RWPE2 (cell line): ENCODE measurements at regions not wholly inside any gene's neighbourhood (a gene's known extent, or its start where the extent isn't known, plus 50 kb on each side); places are given as distances from the start of the nearest gene placed in this dataset.

Source experiments
- ATAC-seq: fragments of 200-7000 bp; cut with Tn5 transposase; 3 replicates; pipeline ENCODE4 v1.9.1; 2021; ENCODE audit warnings: low read depth
- DNase-seq: peaks from one replicate; pipeline ENCODE4 v3.0.0-alpha.2; 2020; ENCODE audit warnings: low spot score
- H3K27ac ChIP-seq: fragments of 450-650 bp; 2 replicates; pipeline ENCODE4 v1.5.1; 2017; ENCODE audit warnings: mild to moderate bottlenecking; ENCODE audit not compliant: poor library complexity, severe bottlenecking
- H3K27me3 ChIP-seq: fragments of 250-450 bp; sonication (Bioruptor Pico); 2 replicates; pipeline ENCODE4 v1.5.1; 2021; ENCODE audit warnings: mild to moderate bottlenecking, moderate library complexity; ENCODE audit not compliant: insufficient read depth, poor library complexity, severe bottlenecking
- H3K36me3 ChIP-seq: fragments of 250-450 bp; sonication (Bioruptor Pico); 2 replicates; pipeline ENCODE4 v1.5.1; 2020; ENCODE audit warnings: low read depth, mild to moderate bottlenecking, moderate library complexity
- H3K4me1 ChIP-seq: fragments of 250-450 bp; sonication (Bioruptor Pico); 2 replicates; pipeline ENCODE4 v1.5.1; 2021; ENCODE audit warnings: mild to moderate bottlenecking, moderate library complexity; ENCODE audit not compliant: insufficient read depth, poor library complexity, severe bottlenecking
- H3K4me3 ChIP-seq: fragments of 250-450 bp; sonication (Bioruptor Pico); 2 replicates; pipeline ENCODE4 v1.5.1; 2021; ENCODE audit warnings: mild to moderate bottlenecking, moderate library complexity; ENCODE audit not compliant: severe bottlenecking
- H3K9me3 ChIP-seq: fragments of 250-450 bp; sonication (Bioruptor Pico); 2 replicates; pipeline ENCODE4 v1.5.1; 2021; ENCODE audit warnings: mild to moderate bottlenecking, moderate library complexity; ENCODE audit not compliant: severe bottlenecking
- TF ChIP-seq, protein P1 (sequence below): fragments of 450-650 bp; IDR thresholded peaks from one replicate; pipeline ENCODE4 v1.5.1; 2017; ENCODE audit warnings: mild to moderate bottlenecking, moderate library complexity; ENCODE audit not compliant: poor library complexity, severe bottlenecking

GRCh38 chr20:57013741-57014140, 252.7 kb downstream of the BMP7 start:
- H3K27me3 ChIP-seq, result peaks cover 3% of the 10 kb centered on the region
- no peaks in the 10 kb centered on the region for H3K9me3 ChIP-seq
- H3K4me3 ChIP-seq, result no peak overlapping the region
- no peaks in the 10 kb centered on the region for H3K36me3 ChIP-seq
- ATAC-seq (peak; percentile 81), DNase-seq (peak; percentile 84)
- TF ChIP-seq, protein P1, sequence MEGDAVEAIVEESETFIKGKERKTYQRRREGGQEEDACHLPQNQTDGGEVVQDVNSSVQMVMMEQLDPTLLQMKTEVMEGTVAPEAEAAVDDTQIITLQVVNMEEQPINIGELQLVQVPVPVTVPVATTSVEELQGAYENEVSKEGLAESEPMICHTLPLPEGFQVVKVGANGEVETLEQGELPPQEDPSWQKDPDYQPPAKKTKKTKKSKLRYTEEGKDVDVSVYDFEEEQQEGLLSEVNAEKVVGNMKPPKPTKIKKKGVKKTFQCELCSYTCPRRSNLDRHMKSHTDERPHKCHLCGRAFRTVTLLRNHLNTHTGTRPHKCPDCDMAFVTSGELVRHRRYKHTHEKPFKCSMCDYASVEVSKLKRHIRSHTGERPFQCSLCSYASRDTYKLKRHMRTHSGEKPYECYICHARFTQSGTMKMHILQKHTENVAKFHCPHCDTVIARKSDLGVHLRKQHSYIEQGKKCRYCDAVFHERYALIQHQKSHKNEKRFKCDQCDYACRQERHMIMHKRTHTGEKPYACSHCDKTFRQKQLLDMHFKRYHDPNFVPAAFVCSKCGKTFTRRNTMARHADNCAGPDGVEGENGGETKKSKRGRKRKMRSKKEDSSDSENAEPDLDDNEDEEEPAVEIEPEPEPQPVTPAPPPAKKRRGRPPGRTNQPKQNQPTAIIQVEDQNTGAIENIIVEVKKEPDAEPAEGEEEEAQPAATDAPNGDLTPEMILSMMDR, result no peak
- no peak overlapping the region for H3K27ac ChIP-seq
- H3K4me1 ChIP-seq, result no peaks in the 10 kb centered on the region

GRCh38 chr20:57020364-57020763, 246.1 kb downstream of the BMP7 start:
- no peaks in the 10 kb centered on the region for H3K36me3 ChIP-seq
- no peaks in the 10 kb centered on the region for H3K9me3 ChIP-seq
- TF ChIP-seq, protein P1, result no peak
- peaks cover 20% of the 10 kb centered on the region for H3K27me3 ChIP-seq
- no peaks in the 10 kb centered on the region for H3K4me1 ChIP-seq
- peak; percentile 73 for DNase-seq
- H3K4me3 ChIP-seq, result no peak overlapping the region
- no peak overlapping the region for H3K27ac ChIP-seq
- ATAC-seq, result no peak

DNA sequence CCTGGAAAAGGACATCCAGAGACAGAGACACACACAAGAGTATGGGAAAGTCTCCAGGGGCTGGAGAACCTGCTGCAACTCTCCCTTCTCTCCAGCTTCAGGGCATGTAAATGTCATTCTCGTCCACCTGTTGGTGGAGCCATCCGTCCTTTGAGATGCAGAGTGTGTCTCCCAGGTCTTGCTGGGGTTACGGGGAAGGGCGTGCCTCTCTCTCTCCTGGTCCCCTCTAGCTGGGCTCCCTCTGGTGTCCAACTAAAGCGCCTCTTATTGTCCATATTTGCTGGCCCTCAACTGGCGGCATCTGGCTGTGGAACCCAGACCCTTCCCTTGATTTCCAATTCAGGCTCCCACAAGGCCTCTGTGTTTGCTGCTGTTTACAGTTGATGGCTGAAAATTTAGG, 244.1 kb downstream of the BMP7 start:
- Histone ChIP-seq H3K9me3 (no peaks in the 10 kb centered on the region), H3K4me3 (no peak overlapping the region), H3K4me1 (no peaks in the 10 kb centered on the region), H3K36me3 (no peaks in the 10 kb centered on the region), H3K27me3 (peaks cover 20% of the 10 kb centered on the region), H3K27ac (no peak overlapping the region)
- ATAC-seq (peak; percentile 41), DNase-seq (peak; percentile 71)
- TF ChIP-seq, protein P1, result peak; percentile 49

DNA sequence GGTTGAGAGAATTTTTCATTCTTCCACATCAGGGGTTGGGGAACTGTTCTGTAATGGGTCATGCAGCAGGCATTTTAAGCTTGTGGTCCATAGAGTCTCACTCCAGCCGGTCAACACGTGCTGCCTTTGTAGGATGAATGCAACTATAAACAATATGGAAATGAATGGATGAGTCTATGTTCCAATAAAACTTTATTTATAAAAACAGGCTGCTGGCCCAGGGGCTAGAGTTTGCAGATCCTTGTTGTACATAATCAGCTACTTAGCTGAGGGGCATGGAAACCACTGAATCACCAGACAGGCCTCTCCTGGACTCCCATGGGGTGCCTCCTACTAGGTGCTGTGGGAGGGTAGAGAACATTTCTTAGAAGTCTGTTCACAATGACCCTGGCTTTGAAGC, 243.4 kb downstream of the BMP7 start:
- no peaks in the 10 kb centered on the region for H3K9me3 ChIP-seq
- H3K4me1 ChIP-seq, result no peaks in the 10 kb centered on the region
- TF ChIP-seq, protein P1, result no peak
- no peak overlapping the region for H3K4me3 ChIP-seq
- ATAC-seq (no peak), DNase-seq (peak; percentile 29)
- no peak overlapping the region for H3K27ac ChIP-seq
- no peaks in the 10 kb centered on the region for H3K36me3 ChIP-seq
- H3K27me3 ChIP-seq, result peaks cover 20% of the 10 kb centered on the region

GRCh38 chr20:57023997-57024396, 242.4 kb downstream of the BMP7 start:
- H3K4me1 ChIP-seq, result no peaks in the 10 kb centered on the region
- ATAC-seq, result no peak
- peaks cover 20% of the 10 kb centered on the region for H3K27me3 ChIP-seq
- no peak overlapping the region for H3K4me3 ChIP-seq
- no peak overlapping the region for H3K27ac ChIP-seq
- TF ChIP-seq, protein P1, result no peak
- no peaks in the 10 kb centered on the region for H3K9me3 ChIP-seq
- DNase-seq, result peak; percentile 68
- no peaks in the 10 kb centered on the region for H3K36me3 ChIP-seq
